ENCODE measurements at regions not wholly inside any gene's neighbourhood (a gene's known extent, or its start where the extent isn't known, plus 50 kb on each side); places are given as distances from the start of the nearest gene placed in this dataset.

DNA sequence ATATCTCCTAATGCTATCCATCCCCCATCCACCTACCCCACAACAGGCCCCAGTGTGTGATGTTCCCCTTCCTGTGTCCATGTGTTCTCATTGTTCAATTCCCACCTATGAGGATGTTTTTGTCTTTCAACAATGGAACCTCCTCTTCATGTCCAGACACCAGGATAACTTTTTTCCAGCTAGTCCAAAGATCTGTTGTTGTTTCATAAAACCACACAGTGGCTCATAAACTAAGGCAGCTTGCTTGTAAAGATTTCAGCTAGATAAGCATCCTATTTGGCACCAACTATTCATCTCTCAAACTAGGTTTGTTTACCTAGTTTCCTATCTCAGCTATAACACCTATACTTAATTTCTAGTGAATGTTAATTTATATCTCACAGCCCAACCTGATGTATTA, 937.7 kb downstream of the TRIB2 start:
- TF ChIP-seq, protein P1, sequence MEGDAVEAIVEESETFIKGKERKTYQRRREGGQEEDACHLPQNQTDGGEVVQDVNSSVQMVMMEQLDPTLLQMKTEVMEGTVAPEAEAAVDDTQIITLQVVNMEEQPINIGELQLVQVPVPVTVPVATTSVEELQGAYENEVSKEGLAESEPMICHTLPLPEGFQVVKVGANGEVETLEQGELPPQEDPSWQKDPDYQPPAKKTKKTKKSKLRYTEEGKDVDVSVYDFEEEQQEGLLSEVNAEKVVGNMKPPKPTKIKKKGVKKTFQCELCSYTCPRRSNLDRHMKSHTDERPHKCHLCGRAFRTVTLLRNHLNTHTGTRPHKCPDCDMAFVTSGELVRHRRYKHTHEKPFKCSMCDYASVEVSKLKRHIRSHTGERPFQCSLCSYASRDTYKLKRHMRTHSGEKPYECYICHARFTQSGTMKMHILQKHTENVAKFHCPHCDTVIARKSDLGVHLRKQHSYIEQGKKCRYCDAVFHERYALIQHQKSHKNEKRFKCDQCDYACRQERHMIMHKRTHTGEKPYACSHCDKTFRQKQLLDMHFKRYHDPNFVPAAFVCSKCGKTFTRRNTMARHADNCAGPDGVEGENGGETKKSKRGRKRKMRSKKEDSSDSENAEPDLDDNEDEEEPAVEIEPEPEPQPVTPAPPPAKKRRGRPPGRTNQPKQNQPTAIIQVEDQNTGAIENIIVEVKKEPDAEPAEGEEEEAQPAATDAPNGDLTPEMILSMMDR (IDR thresholded peaks at IDR 0.05; ENCODE audit: low read depth, low read length), result no peak
- TF ChIP-seq EZH2phosphoT487 (IDR thresholded peaks at IDR 0.05; ENCODE audit: low read depth), result no peak

Measured in OCI-LY3 (cell line).